Endothelial cell of umbilical vein (primary cell): ENCODE measurements at regions not wholly inside any gene's neighbourhood (a gene's known extent, or its start where the extent isn't known, plus 50 kb on each side); places are given as distances from the start of the nearest gene placed in this dataset.

ENCODE experiments used
- BruUV-seq: library from RNA; stranded (reverse); fragments of 400-500 nt; replicated peaks from 2 replicates; lab custom pipeline; 2021; lab: Mats Ljungman, UMichigan
- CTCF ChIA-PET: fragments of 300-600, 350-600 bp; sonication (Branson Sonifier 250); formaldehyde crosslinking; loops from one replicate; lab custom pipeline; 2021; ENCODE audit warnings: antibody characterized with exemption, inconsistent platforms; lab: Charles Lee
- POLR2A ChIA-PET: fragments of 300-600, 350-600 bp; sonication (Branson Sonifier 250); formaldehyde crosslinking; loops from one replicate; lab custom pipeline; 2021; ENCODE audit warnings: antibody characterized with exemption, inconsistent platforms; lab: Charles Lee
- DNase-seq: peaks from one replicate; pipeline ENCODE4 v3.0.0-alpha.2; 2011; ENCODE audit warnings: low read depth, low spot score
- FAIRE-seq: peaks from 2 replicates; lab custom pipeline; 2011; peaks lifted over from hg19 to GRCh38; lab: Jason Lieb, UNC
- H2AFZ ChIP-seq: 2 replicates; pipeline ENCODE4 v1.6.0; 2012; ENCODE audit warnings: low read depth, low read length, control low read depth, inconsistent platforms
- H3K27ac ChIP-seq: 2 replicates; pipeline ENCODE4 v1.5.1; 2011; ENCODE audit warnings: low read depth, mild to moderate bottlenecking, control low read depth, low read length, moderate library complexity; ENCODE audit not compliant: insufficient read depth
- H3K27me3 ChIP-seq, 2 experiments: 2 replicates each; pipeline versions ENCODE4 v1.6.0 to v1.6.1; 2011; ENCODE audit warnings: low read length in 2 of 2, mixed read lengths in 1 of 2; ENCODE audit not compliant: control insufficient read depth in 2 of 2, insufficient read depth in 2 of 2
- H3K36me3 ChIP-seq, 2 experiments: 2 replicates in 1 of 2; 3 replicates in 1 of 2; pipeline ENCODE4 v1.5.1; 2011; ENCODE audit warnings: low read length in 2 of 2, mild to moderate bottlenecking in 1 of 2, moderate library complexity in 1 of 2; ENCODE audit not compliant: control insufficient read depth in 2 of 2, insufficient read depth in 2 of 2; ENCODE audit errors: extremely low read depth in 1 of 2
- H3K4me1 ChIP-seq: 3 replicates; pipeline ENCODE4 v1.5.1; 2011; ENCODE audit warnings: mild to moderate bottlenecking, low read length; ENCODE audit not compliant: control insufficient read depth, insufficient read depth; ENCODE audit errors: extremely low read depth
- H3K4me2 ChIP-seq: 2 replicates; pipeline ENCODE4 v1.6.1; 2011; ENCODE audit warnings: low read length, control low read depth, mixed read lengths; ENCODE audit not compliant: insufficient read depth
- H3K4me3 ChIP-seq, 3 experiments: fragments of 200-600 bp in 1 of 3; sonication (generic), shearing (Covaris generic) in 1 of 3; replicated peaks in 1 of 3; 2 replicates each; pipeline ENCODE4 v1.5.1; 2011 to 2016; ENCODE audit warnings: control low read depth in 3 of 3, low read length in 3 of 3, mild to moderate bottlenecking in 2 of 3, inconsistent platforms in 1 of 3, low read depth in 1 of 3, moderate library complexity in 1 of 3; ENCODE audit not compliant: insufficient read depth in 1 of 3
- H3K79me2 ChIP-seq: 2 replicates; pipeline ENCODE4 v1.6.0; 2012; ENCODE audit warnings: low read length, inconsistent platforms; ENCODE audit not compliant: control insufficient read depth, insufficient read depth
- H3K9ac ChIP-seq: replicated peaks from 2 replicates; pipeline ENCODE3; 2011; ENCODE audit warnings: low read length, control low read depth; ENCODE audit not compliant: insufficient read depth; ENCODE audit errors: extremely low read depth
- H3K9me1 ChIP-seq: replicated peaks from 3 replicates; pipeline ENCODE4 v1.6.0; 2011; ENCODE audit warnings: mild to moderate bottlenecking, low read length; ENCODE audit not compliant: control insufficient read depth, insufficient read depth; ENCODE audit errors: extremely low read depth
- H3K9me3 ChIP-seq: replicated peaks from 2 replicates; pipeline ENCODE4 v1.5.1; 2012; ENCODE audit warnings: low read length, inconsistent platforms; ENCODE audit not compliant: control insufficient read depth, insufficient read depth
- H4K20me1 ChIP-seq: replicated peaks from 2 replicates; pipeline ENCODE3; 2011; ENCODE audit warnings: mild to moderate bottlenecking, low read length; ENCODE audit not compliant: control insufficient read depth, insufficient read depth; ENCODE audit errors: extremely low read depth
- CTCF ChIP-seq, 2 donors: IDR thresholded peaks; 1 replicate in 1 of 2; 2 replicates in 1 of 2; pipeline ENCODE4 v1.5.1; 2011; ENCODE audit warnings: low read length in 2 of 2, mild to moderate bottlenecking in 2 of 2, moderate library complexity in 2 of 2, control low read depth in 1 of 2, inconsistent platforms in 1 of 2, low read depth in 1 of 2; ENCODE audit not compliant: insufficient read depth in 1 of 2; ENCODE audit errors: extremely low read depth in 1 of 2
- EZH2 ChIP-seq: IDR thresholded peaks from 2 replicates; pipeline ENCODE4 v1.6.1; 2012; ENCODE audit warnings: borderline replicate concordance, low read depth, mild to moderate bottlenecking, moderate library complexity, low read length, inconsistent platforms; ENCODE audit not compliant: severe bottlenecking
- FOS ChIP-seq: IDR thresholded peaks from 2 replicates; pipeline ENCODE4 v1.6.1; 2011; ENCODE audit warnings: mild to moderate bottlenecking, low read length, moderate library complexity, borderline replicate concordance; ENCODE audit not compliant: insufficient read depth
- GATA2 ChIP-seq: IDR thresholded peaks from 2 replicates; pipeline ENCODE4 v1.7.0; 2011; ENCODE audit warnings: low read depth, mild to moderate bottlenecking, moderate library complexity, mixed read lengths, low read length; ENCODE audit not compliant: insufficient read length, insufficient read depth
- JUN ChIP-seq: IDR thresholded peaks from 2 replicates; pipeline ENCODE4 v1.6.1; 2011; ENCODE audit warnings: borderline replicate concordance, low read depth; ENCODE audit not compliant: insufficient read length, insufficient read depth
- MAX ChIP-seq: IDR thresholded peaks from 2 replicates; pipeline ENCODE4 v1.6.1; 2011; ENCODE audit not compliant: insufficient read depth, insufficient read length
- MYC ChIP-seq: IDR thresholded peaks from one replicate; pipeline ENCODE4 v1.6.1; 2011; ENCODE audit warnings: mild to moderate bottlenecking, low read depth, low read length
- POLR2A ChIP-seq: IDR thresholded peaks from 2 replicates; pipeline ENCODE4 v1.6.1; 2012; ENCODE audit warnings: low read depth, mild to moderate bottlenecking, control low read depth, low read length
- POLR2AphosphoS5 ChIP-seq: IDR thresholded peaks from 2 replicates; pipeline ENCODE4 v1.6.1; 2012; ENCODE audit warnings: low read depth, mild to moderate bottlenecking, control low read depth, low read length, moderate library complexity; ENCODE audit not compliant: insufficient read depth
- dilution Hi-C: fragments of 300-500 bp; cut with MboI; formaldehyde crosslinking; loops from one replicate; pipeline ENCODE4 v1.15.0; 2019; ENCODE audit warnings: low sequenced_read_pairs; ENCODE audit not compliant: extremely low pct_ligation_motif_present
- intact Hi-C: fragments of 100-400 bp; cut with micrococcal nuclease; formaldehyde crosslinking; loops from one replicate; pipeline ENCODE4 v1.10.0; 2022

GRCh38 chr5:56530626-56531138 is 284.7 kb upstream of the MAP3K1 start:
- Histone ChIP-seq H3K9ac (no peak overlapping the region), H3K36me3 (no peaks in the 10 kb centered on the region), H3K79me2 (no peaks in the 10 kb centered on the region), H3K9me3 (no peaks in the 10 kb centered on the region), H3K4me1 (no peaks in the 10 kb centered on the region), H3K27ac (no peak overlapping the region), H3K4me3 (no peak overlapping the region), H3K4me2 (no peak overlapping the region), H3K27me3 (peaks cover 0 to 8% of the 10 kb centered on the region in 2 experiments), H2AFZ (no peak overlapping the region), H3K9me1 (no peaks in the 10 kb centered on the region), H4K20me1 (no peaks in the 10 kb centered on the region)
- ChIA-PET CTCF (no interaction called here), POLR2A (no interaction called here)
- FAIRE-seq (no peak), DNase-seq (no peak)
- dilution Hi-C loops = no loop called here
- intact Hi-C loops = no loop called here
- BruUV-seq = no TSS peak
- TF ChIP-seq POLR2AphosphoS5 (no peak), JUN (no peak), CTCF (IDR thresholded peaks at IDR 0.05; ENCODE audit: extremely low read depth in 1 of 2, insufficient read depth in 1 of 2, low read depth in 1 of 2, low read length in 2 of 2) (no peak), MAX (no peak), MYC (no peak), FOS (no peak), EZH2 (no peak), GATA2 (no peak), POLR2A (no peak)
